ENCODE measurements at regions not wholly inside any gene's neighbourhood (a gene's known extent, or its start where the extent isn't known, plus 50 kb on each side); places are given as distances from the start of the nearest gene placed in this dataset.

GRCh38 chr10:6654571-6654970 lies 74.5 kb upstream of the PRKCQ start:
- CTCF ChIA-PET = interaction anchor here (1.2 kb wide), 1 partner anchor 159 kb away, joined by 3 read pairs; no protein-coding TSS in a partner anchor
- Mint-ChIP-seq H3K27ac (no peak overlapping the region), H3K4me1 (peaks cover 17% of the 10 kb centered on the region), H3K36me3 (peaks cover 2% of the 10 kb centered on the region), H3K9me3 (no peaks in the 10 kb centered on the region), H3K4me3 (no peak overlapping the region), H3K27me3 (peaks cover 11% of the 10 kb centered on the region)
- DNase-seq = no peak

- Mint-ChIP-seq H3K36me3 (peaks cover 4% of the 10 kb centered on the region), H3K4me3 (no peak overlapping the region), H3K27ac (no peak overlapping the region), H3K27me3 (peaks cover 8% of the 10 kb centered on the region), H3K4me1 (peaks cover 29% of the 10 kb centered on the region), H3K9me3 (no peaks in the 10 kb centered on the region)
- CTCF ChIA-PET = interaction anchor here (0.8 to 3.1 kb wide), 3 partner anchors 9 to 20 kb away, joined by 3 to 10 read pairs (median 3); no protein-coding TSS in a partner anchor
- DNase-seq = no peak
Observed at GRCh38 chr10:6650586-6650985, 70.5 kb upstream of the PRKCQ start.

DNA sequence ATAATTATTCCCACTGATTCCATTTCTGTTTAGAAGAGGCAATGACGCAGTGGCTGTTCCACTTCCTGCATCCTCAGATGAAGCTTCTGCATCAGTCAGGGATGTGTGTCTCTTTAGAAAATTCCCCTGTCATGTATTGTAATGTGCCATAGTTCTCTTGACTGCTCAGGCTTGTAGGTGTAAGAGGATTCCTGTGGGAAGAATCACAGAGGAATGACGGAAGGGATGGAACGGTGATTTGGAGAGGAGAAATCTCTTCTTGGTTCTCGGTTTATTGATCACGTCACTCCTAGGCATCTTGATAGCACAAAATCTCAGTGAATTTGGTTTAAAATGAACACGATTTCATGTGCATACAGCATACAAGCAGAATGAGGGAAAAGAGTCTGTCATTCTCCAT lies 69.8 kb upstream of the PRKCQ start:
- Mint-ChIP-seq H3K27me3 (peaks cover 8% of the 10 kb centered on the region), H3K27ac (no peak overlapping the region), H3K4me1 (peaks cover 35% of the 10 kb centered on the region), H3K9me3 (no peaks in the 10 kb centered on the region), H3K36me3 (peaks cover 4% of the 10 kb centered on the region), H3K4me3 (no peak overlapping the region)
- CTCF ChIA-PET = interaction anchor here (1.0 to 3.1 kb wide), 6 partner anchors 10 to 204 kb away, joined by 3 to 53 read pairs (median 9); partner anchors contain the start of gene PRKCQ
- DNase-seq = no peak

- Mint-ChIP-seq H3K36me3 (peaks cover 4% of the 10 kb centered on the region), H3K4me3 (no peak overlapping the region), H3K4me1 (peaks cover 40% of the 10 kb centered on the region), H3K27me3 (peaks cover 8% of the 10 kb centered on the region), H3K27ac (no peak overlapping the region), H3K9me3 (no peaks in the 10 kb centered on the region)
- CTCF ChIA-PET = interaction anchor here (1.0 to 3.1 kb wide), 12 partner anchors 11 to 203 kb away, joined by 3 to 53 read pairs (median 8); partner anchors contain the start of gene PRKCQ
- no peak for DNase-seq
Observed at GRCh38 chr10:6648894-6649720, 69.0 kb upstream of the PRKCQ start.

- DNase-seq = peak; percentile 81
- Mint-ChIP-seq H3K27me3 (peaks cover 6% of the 10 kb centered on the region), H3K4me1 (peaks cover 45% of the 10 kb centered on the region), H3K27ac (no peak overlapping the region), H3K9me3 (no peaks in the 10 kb centered on the region), H3K36me3 (peaks cover 2% of the 10 kb centered on the region), H3K4me3 (no peak overlapping the region)
- CTCF ChIA-PET = interaction anchor here (0.6 to 3.0 kb wide), 21 partner anchors 10 to 233 kb away, joined by 3 to 53 read pairs (median 4); partner anchors contain the start of gene PRKCQ
Observed at GRCh38 chr10:6647811-6648526, 67.9 kb upstream of the PRKCQ start.

DNA sequence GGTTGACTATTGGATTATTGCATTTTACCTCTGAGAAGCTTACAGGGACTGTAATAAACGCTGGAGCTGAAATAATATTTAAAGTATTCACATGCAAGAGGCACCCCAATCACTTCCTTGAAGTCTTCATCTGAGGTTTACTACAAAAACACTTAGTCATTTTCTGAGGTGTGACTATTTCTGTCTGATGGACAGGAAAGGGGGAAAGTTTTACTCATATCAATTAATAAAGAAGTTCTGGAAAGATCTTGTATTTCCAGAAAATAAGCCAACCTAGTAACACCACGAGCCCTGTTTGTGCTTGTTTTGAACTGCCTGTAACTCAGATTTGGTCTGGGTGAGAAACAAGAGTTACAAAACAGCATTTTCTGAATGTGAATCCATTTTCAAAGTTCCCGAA lies 63.9 kb upstream of the PRKCQ start:
- Mint-ChIP-seq H3K4me3 (no peak overlapping the region), H3K4me1 (peaks cover 56% of the 10 kb centered on the region), H3K9me3 (peaks cover 3% of the 10 kb centered on the region), H3K36me3 (peaks cover 3% of the 10 kb centered on the region), H3K27me3 (peaks cover 3% of the 10 kb centered on the region), H3K27ac (peak overlapping the region; percentile 78)
- no peak for DNase-seq
- CTCF ChIA-PET = interaction anchor here (1.0 to 2.9 kb wide), 4 partner anchors 23 to 86 kb away, joined by 3 to 10 read pairs (median 6); no protein-coding TSS in a partner anchor

GRCh38 chr10:6642876-6643275 lies 62.8 kb upstream of the PRKCQ start:
- Mint-ChIP-seq H3K27ac (peak overlapping the region; percentile 42), H3K36me3 (peaks cover 2% of the 10 kb centered on the region), H3K4me3 (peak overlapping the region; percentile 1), H3K27me3 (peaks cover 3% of the 10 kb centered on the region), H3K4me1 (peaks cover 52% of the 10 kb centered on the region), H3K9me3 (peaks cover 3% of the 10 kb centered on the region)
- CTCF ChIA-PET = interaction anchor here (1.0 to 2.9 kb wide), 6 partner anchors 24 to 237 kb away, joined by 3 to 10 read pairs (median 6); no protein-coding TSS in a partner anchor
- DNase-seq = peak; percentile 41

- H3K4me3 Mint-ChIP-seq = no peak overlapping the region
- CTCF ChIA-PET = no interaction called here
- peaks cover 2% of the 10 kb centered on the region for H3K36me3 Mint-ChIP-seq
- peaks cover 3% of the 10 kb centered on the region for H3K9me3 Mint-ChIP-seq
- no peaks in the 10 kb centered on the region for H3K27me3 Mint-ChIP-seq
- no peak for DNase-seq
- peaks cover 62% of the 10 kb centered on the region for H3K4me1 Mint-ChIP-seq
- no peak overlapping the region for H3K27ac Mint-ChIP-seq
Observed at GRCh38 chr10:6640433-6641040, 60.5 kb upstream of the PRKCQ start.

- Mint-ChIP-seq H3K27me3 (peaks cover 3% of the 10 kb centered on the region), H3K36me3 (no peaks in the 10 kb centered on the region), H3K4me3 (no peak overlapping the region), H3K27ac (no peak overlapping the region), H3K4me1 (peaks cover 42% of the 10 kb centered on the region), H3K9me3 (peaks cover 2% of the 10 kb centered on the region)
- CTCF ChIA-PET = interaction anchor here (0.9 to 3.2 kb wide), 4 partner anchors 11 to 219 kb away, joined by 3 to 12 read pairs (median 4); no protein-coding TSS in a partner anchor
- DNase-seq = no peak
Observed at GRCh38 chr10:6637053-6637452, 57.0 kb upstream of the PRKCQ start.

DNA sequence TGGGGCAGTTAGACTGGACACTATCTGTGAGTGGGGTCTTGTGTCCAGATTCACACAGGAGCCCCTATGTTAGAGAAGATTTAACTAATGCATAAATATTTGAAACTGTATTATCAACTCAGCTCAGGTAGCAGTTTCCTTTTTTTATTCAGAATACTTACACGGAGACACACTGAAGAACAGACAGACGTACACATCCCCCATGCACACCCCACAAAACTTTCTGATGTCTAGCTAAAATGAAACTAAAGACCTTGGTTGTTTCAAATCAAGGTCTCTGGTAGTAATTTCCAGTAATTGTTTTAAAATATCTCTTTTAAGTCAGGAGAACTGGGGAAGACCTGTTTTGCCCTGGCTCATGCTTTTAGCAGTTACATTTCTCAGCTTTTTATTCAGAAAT lies 55.7 kb upstream of the PRKCQ start:
- Mint-ChIP-seq H3K4me3 (peak overlapping the region; percentile 2), H3K27ac (peak overlapping the region; percentile 47), H3K9me3 (no peaks in the 10 kb centered on the region), H3K4me1 (peaks cover 41% of the 10 kb centered on the region), H3K36me3 (no peaks in the 10 kb centered on the region), H3K27me3 (peaks cover 3% of the 10 kb centered on the region)
- CTCF ChIA-PET = interaction anchor here (0.7 kb wide), 1 partner anchor 10 kb away, joined by 3 read pairs; no protein-coding TSS in a partner anchor
- no peak for DNase-seq

Measured in activated naive CD4-positive, alpha-beta T cell treated with anti-CD3 and anti-CD28 coated beads, Interleukin-2, amount 10 ng/mL, durations not matched to agents 7 days and 5 days (primary cell).